HEK293 (cell line): ENCODE measurements at regions not wholly inside any gene's neighbourhood (a gene's known extent, or its start where the extent isn't known, plus 50 kb on each side); places are given as distances from the start of the nearest gene placed in this dataset.

Source experiments
- CTCF ChIA-PET: fragments of 350-600 bp; formaldehyde crosslinking; extraction: SDS; loops from one replicate; lab custom pipeline; 2021; ENCODE audit warnings: antibody characterized with exemption; lab: Yijun Ruan, JAX
- POLR2A ChIA-PET: fragments of 300-600 bp; formaldehyde crosslinking; extraction: SDS; loops from one replicate; lab custom pipeline; 2020; ENCODE audit warnings: antibody characterized with exemption, inconsistent platforms; lab: Yijun Ruan, JAX
- H3K27ac ChIP-seq: fragments of 200-500 bp; sonication (Bioruptor generic); 2 replicates; pipeline ENCODE4 v1.5.1; 2014; ENCODE audit warnings: low read depth, low read length, control low read depth, inconsistent platforms; ENCODE audit errors: extremely low read depth
- H3K36me3 ChIP-seq, 2 experiments: fragments of 200-500 bp in 1 of 2; sonication (Bioruptor generic) in 1 of 2; 1 replicate in 1 of 2; 2 replicates in 1 of 2; pipeline ENCODE4 v1.5.1; 2014 to 2017; ENCODE audit warnings: inconsistent platforms in 2 of 2, low read length in 2 of 2; ENCODE audit not compliant: control insufficient read depth in 2 of 2, insufficient read depth in 1 of 2
- H3K4me1 ChIP-seq: fragments of 200-500 bp; sonication (Bioruptor generic); 2 replicates; pipeline ENCODE4 v1.5.1; 2014; ENCODE audit warnings: mild to moderate bottlenecking, low read length, inconsistent platforms; ENCODE audit not compliant: control insufficient read depth, insufficient read depth
- H3K4me3 ChIP-seq: 2 replicates; pipeline ENCODE4 v1.5.1; 2011; ENCODE audit warnings: low read depth, mild to moderate bottlenecking, control low read depth, low read length, moderate library complexity
- H3K9me3 ChIP-seq: fragments of 200-500 bp; sonication (Bioruptor generic); 2 replicates; pipeline ENCODE4 v1.5.1; 2014; ENCODE audit warnings: low read depth, low read length, inconsistent platforms; ENCODE audit not compliant: control insufficient read depth, insufficient read depth
- MEIS1 ChIP-seq: sonication (generic); formaldehyde crosslinking; IDR thresholded peaks from 2 replicates; pipeline ENCODE4 v1.8.1; 2022; ENCODE audit warnings: missing genetic modification reagents, mild to moderate bottlenecking, borderline replicate concordance
- MZF1 ChIP-seq: fragments of 450-650 bp; formaldehyde crosslinking; IDR thresholded peaks from 2 replicates; pipeline ENCODE4 v1.5.1; 2017; ENCODE audit warnings: missing biosample characterization, missing genetic modification characterization, borderline replicate concordance
- REST ChIP-seq: fragments of 450-650 bp; formaldehyde crosslinking; IDR thresholded peaks from 2 replicates; pipeline ENCODE4 v1.5.1; 2016; ENCODE audit warnings: missing biosample characterization, missing genetic modification characterization
- SCRT1 ChIP-seq: fragments of 450-650 bp; formaldehyde crosslinking; IDR thresholded peaks from 2 replicates; pipeline ENCODE4 v1.5.1; 2016; ENCODE audit warnings: missing biosample characterization, missing genetic modification characterization, borderline replicate concordance
- ZBTB21 ChIP-seq: fragments of 450-650 bp; formaldehyde crosslinking; IDR thresholded peaks from 2 replicates; pipeline ENCODE4 v1.5.1; 2017; ENCODE audit warnings: missing biosample characterization, missing genetic modification characterization
- ZIC2 ChIP-seq: fragments of 450-650 bp; formaldehyde crosslinking; IDR thresholded peaks from 2 replicates; pipeline ENCODE4 v1.5.1; 2016; ENCODE audit warnings: missing biosample characterization, missing genetic modification characterization
- ZNF10 ChIP-seq: fragments of 450-650 bp; formaldehyde crosslinking; IDR thresholded peaks from 2 replicates; pipeline ENCODE4 v1.5.1; 2017; ENCODE audit warnings: missing biosample characterization, missing genetic modification characterization
- ZNF302 ChIP-seq: fragments of 450-650 bp; formaldehyde crosslinking; IDR thresholded peaks from 2 replicates; pipeline ENCODE4 v1.5.1; 2016; ENCODE audit warnings: missing biosample characterization, missing genetic modification characterization, low read depth
- ZNF362 ChIP-seq: fragments of 450-650 bp; formaldehyde crosslinking; IDR thresholded peaks from 2 replicates; pipeline ENCODE4 v1.5.1; 2016; ENCODE audit warnings: missing biosample characterization, missing genetic modification characterization
- ZNF404 ChIP-seq: fragments of 450-650 bp; formaldehyde crosslinking; IDR thresholded peaks from 2 replicates; pipeline ENCODE4 v1.5.1; 2017; ENCODE audit warnings: missing biosample characterization, missing genetic modification characterization
- ZNF510 ChIP-seq: fragments of 450-650 bp; formaldehyde crosslinking; IDR thresholded peaks from 2 replicates; pipeline ENCODE4 v1.5.1; 2018; ENCODE audit warnings: mild to moderate bottlenecking, missing genetic modification characterization, missing biosample characterization; ENCODE audit not compliant: insufficient replicate concordance
- ZNF518A ChIP-seq: fragments of 450-650 bp; formaldehyde crosslinking; conservative IDR thresholded peaks from 2 replicates; pipeline ENCODE4 v1.5.1; 2016; ENCODE audit warnings: low read depth, missing biosample characterization, missing genetic modification characterization
- ZNF585B ChIP-seq: fragments of 450-650 bp; formaldehyde crosslinking; IDR thresholded peaks from 2 replicates; pipeline ENCODE4 v1.5.1; 2016; ENCODE audit warnings: missing biosample characterization, missing genetic modification characterization
- ZNF600 ChIP-seq: fragments of 450-650 bp; formaldehyde crosslinking; IDR thresholded peaks from 2 replicates; pipeline ENCODE4 v1.5.1; 2016; ENCODE audit warnings: missing biosample characterization, missing genetic modification characterization
- ZNF623 ChIP-seq: fragments of 450-650 bp; formaldehyde crosslinking; IDR thresholded peaks from 2 replicates; pipeline ENCODE4 v1.5.1; 2016; ENCODE audit warnings: missing biosample characterization, missing genetic modification characterization
- ZNF777 ChIP-seq: fragments of 450-650 bp; formaldehyde crosslinking; IDR thresholded peaks from 2 replicates; pipeline ENCODE4 v1.5.1; 2017; ENCODE audit warnings: missing biosample characterization, missing genetic modification characterization, borderline replicate concordance
- ZSCAN18 ChIP-seq: fragments of 450-650 bp; formaldehyde crosslinking; IDR thresholded peaks from 2 replicates; pipeline ENCODE4 v1.5.1; 2016; ENCODE audit warnings: missing biosample characterization, missing genetic modification characterization

- Histone ChIP-seq H3K9me3 (no peaks in the 10 kb centered on the region), H3K4me3 (no peak overlapping the region), H3K27ac (no peak overlapping the region), H3K4me1 (no peaks in the 10 kb centered on the region), H3K36me3 (no peaks in the 10 kb centered on the region)
- POLR2A ChIA-PET = no interaction called here
- CTCF ChIA-PET = no interaction called here
- TF ChIP-seq MZF1 (tag by site-specific recombination) (no peak), ZNF518A (tag by site-specific recombination) (no peak), REST (no peak), ZNF404 (tag by site-specific recombination) (no peak), ZIC2 (no peak), ZSCAN18 (tag by site-specific recombination) (no peak), ZNF302 (tag by site-specific recombination) (no peak), MEIS1 (CRISPR knock-in tag) (no peak), ZNF600 (tag by site-specific recombination) (no peak), ZNF510 (no peak), ZNF623 (no peak), SCRT1 (tag by site-specific recombination) (no peak), ZNF10 (no peak), ZNF585B (tag by site-specific recombination) (no peak)
These were observed 470.6 kb upstream of the BCHE start for GRCh38 chr3:166307756-166308350.

- no peak overlapping the region for H3K27ac ChIP-seq
- H3K36me3 ChIP-seq = no peaks in the 10 kb centered on the region
- POLR2A ChIA-PET = no interaction called here
- no peaks in the 10 kb centered on the region for H3K4me1 ChIP-seq
- no peaks in the 10 kb centered on the region for H3K9me3 ChIP-seq
- H3K4me3 ChIP-seq = no peak overlapping the region
- CTCF ChIA-PET = no interaction called here
- no peak for TF ChIP-seq ZNF518A (tag by site-specific recombination)
- no peak for TF ChIP-seq ZBTB21
- no peak for TF ChIP-seq ZNF362 (tag by site-specific recombination)
- TF ChIP-seq ZNF777 (tag by site-specific recombination) = no peak
- no peak for TF ChIP-seq ZNF404 (tag by site-specific recombination)
These were observed 467.4 kb upstream of the BCHE start for GRCh38 chr3:166304584-166304983.
